GM18507 (cell line): ENCODE measurements at regions not wholly inside any gene's neighbourhood (a gene's known extent, or its start where the extent isn't known, plus 50 kb on each side); places are given as distances from the start of the nearest gene placed in this dataset.

Experiments used
- DNase-seq: peaks from one replicate; pipeline ENCODE4 v3.0.0; 2011; ENCODE audit warnings: low read depth; ENCODE audit not compliant: insufficient read length; ENCODE audit errors: extremely low spot score
- FAIRE-seq: peaks from 2 replicates; lab custom pipeline; 2011; peaks lifted over from hg19 to GRCh38; lab: Jason Lieb, UNC

DNA sequence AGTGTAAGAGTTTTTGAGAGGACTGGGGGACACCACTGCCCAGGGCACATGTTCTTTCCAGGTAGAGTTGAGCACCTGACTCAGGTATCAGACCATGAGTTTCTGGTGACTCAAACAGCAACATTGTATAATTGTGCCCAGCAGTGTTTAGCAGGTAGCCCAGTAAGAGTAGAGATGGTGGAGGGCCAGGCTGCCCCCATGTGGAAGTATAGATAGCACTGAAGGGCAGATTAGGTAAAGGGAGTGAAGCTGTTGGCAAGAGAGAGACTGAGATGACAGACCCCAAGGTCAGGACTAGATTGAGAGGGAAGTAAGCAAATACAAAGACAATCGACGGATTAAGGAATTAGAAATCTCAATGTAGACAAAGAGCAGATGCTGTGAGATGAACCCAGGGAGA is 74.6 kb downstream of the TRIM42 start:
- DNase-seq (no peak), FAIRE-seq (no peak)

DNA sequence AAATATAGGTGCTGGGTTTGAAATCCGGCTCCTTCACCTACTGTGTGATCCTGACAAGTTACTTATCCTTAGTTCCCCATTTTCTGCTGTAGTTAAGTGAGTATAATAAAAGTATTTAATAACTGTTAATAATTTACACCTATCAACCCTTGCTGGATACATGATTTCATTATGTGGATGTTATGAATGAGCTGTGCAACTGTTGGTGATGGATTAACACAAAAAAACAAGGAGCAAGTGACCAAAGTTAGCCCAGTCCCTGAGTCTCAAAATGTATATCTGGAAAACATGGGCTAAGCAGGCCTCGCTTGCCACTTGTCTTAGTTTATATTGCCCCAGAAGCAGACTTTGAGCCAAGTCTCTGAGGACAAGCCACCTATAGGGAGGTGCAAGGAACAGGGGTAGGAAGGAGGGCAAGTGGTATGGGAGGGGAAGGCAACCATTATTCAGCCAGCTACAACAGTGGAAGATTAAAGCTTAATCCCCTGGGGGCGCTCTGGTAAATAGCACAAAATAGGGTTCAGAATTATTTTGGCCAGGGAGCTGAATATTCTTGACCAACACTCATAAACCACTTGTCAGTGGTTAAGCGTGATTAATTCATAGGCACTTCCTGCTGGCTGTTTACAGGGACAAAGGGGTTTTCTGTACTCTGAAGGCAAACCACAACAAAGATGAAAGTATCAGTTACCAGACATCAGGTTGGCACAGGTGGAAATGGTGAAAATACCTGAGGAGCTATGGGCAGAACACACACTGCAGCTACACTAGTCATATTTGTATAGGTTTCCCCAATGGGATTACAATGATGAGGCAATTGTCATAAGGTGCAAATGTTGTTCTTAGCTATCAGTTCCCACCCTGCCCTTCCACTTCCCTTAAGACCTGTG is 76.2 kb downstream of the TRIM42 start:
- peak; percentile 14 for DNase-seq
- peak; percentile 92 for FAIRE-seq

- DNase-seq (no peak), FAIRE-seq (no peak)
Observed at GRCh38 chr3:140754936-140755335, 77.1 kb downstream of the TRIM42 start.

DNA sequence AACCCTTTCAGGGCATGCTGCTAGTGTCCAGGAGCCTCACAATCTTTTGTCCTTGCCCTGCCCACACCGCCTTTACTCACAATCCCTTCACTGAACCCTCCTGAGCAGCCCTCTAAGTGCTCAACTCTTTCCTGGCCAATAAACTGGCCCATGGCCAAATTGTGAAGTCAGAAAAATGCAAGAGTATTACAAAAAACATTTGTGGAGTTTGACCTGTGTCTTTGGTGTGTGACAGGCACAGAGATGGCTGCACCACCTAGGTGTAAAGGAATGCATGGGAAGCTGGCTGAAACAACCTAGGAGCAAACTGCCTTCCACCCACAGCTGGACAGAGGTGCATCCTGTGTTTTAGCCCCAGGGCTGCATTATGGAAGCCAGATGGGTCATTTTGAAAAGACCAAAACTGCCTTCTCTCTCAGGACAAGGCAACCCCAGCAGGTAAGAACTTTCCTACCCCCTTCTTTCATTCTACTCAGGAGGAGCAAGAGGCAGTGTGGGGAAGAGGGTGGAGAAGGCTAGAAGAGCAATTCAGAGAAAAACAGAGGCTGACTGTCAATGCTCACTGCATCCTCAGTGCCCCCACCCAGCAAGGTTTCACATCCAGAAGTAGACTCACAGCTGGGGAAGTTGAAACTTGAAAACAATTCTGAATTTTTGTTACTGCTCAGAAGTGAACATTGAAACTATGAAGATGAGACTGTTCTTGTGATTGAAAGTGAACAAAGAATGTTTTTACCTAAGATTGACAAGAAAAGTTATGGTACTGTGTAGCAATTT is 78.6 kb downstream of the TRIM42 start:
- peak; percentile 82 for FAIRE-seq
- no peak for DNase-seq

DNA sequence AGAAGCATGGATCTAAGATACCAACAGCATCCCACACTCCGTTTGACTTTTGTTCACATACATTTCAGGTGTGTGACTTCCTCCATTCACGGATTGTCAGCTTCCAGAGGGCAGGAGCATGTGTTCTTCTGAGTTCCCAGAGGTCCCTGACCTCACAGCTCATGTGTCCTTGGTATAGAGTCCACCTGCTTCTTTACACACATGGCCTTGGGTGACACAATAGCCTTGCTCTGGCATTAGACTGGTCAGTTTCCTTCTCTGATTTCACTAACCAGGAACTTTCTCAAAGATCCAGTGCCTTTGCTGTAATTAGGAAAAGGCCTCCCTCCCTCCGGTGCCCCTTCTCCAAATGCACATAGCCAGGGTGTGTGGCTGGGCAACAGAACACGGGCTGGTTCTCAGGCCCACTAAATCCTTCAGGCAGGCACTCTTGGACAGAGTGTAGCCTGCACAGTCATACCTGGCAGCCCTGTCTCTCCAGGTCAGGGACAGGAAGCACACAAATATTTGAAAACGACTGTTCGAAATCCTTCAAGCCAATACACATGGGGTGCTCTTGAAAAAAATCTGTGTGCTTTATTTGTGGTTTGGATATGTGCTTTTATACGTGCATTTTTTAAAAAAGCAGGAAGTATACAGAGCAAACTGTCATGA is 81.1 kb downstream of the TRIM42 start:
- DNase-seq (no peak), FAIRE-seq (peak; percentile 15)

DNA sequence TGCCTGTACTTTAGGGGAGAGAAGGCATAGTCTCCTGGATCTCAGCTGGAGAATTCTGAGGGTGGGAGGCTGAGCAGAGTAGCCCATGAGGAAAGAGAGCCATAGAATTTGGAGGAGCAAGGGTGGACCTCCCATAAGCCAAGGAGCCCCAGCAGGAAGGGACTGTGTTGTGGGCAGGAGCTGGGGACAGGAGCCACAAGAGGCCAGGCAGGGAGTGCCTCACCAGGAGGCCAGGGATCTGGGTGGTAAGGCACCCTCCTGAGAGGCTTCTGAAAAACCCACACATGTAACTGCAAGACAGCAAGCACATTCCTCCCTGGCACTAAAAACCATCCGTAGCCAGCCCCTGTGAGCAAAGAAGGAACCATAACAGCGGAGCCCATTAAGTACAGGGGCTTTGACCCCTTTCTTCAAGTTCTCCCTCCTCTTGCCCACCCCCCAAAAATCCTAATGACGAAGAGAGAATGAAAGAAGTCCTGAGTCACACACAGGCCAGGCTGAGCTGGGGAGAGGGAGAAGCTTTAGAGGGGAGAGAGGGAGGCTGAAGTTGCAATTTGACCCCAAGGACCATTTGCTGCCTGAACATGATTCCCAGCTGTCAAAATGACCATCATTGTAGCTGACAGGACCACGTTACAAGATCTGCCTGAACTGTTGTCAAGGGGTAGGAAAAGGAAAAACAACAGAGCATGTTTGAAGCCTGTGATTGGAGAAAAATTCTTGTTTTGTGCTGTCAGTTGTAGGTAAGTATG is 82.6 kb downstream of the TRIM42 start:
- FAIRE-seq (no peak), DNase-seq (no peak)

DNA sequence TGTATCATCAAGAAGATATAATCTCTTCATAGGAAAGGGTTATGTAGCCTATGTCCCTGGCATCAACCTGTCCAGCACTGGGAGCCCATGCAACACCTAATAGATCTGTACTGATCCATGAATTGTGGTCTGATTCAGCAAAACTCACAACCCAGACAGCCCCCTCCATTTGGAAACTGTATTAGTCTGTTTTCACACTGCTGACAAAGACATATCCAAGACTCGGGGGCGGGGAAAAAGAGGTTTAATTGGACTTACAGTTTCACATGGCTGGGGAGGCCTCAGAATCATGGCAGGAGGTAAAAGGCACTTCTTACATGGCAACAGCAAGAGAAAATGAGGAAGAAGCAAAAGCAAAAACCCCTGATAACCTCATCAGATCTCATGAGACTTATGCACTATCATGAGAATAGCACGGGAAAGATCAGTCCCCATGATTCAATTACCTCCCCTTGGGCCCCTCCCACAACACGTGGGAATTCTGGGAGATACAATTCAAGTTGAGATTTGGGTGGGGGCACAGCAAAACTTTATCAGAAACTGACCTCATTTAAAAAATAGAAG is 83.3 kb downstream of the TRIM42 start:
- FAIRE-seq (no peak), DNase-seq (no peak)

- FAIRE-seq (no peak), DNase-seq (no peak)
Observed at GRCh38 chr3:140762746-140763145, 84.9 kb downstream of the TRIM42 start.

DNA sequence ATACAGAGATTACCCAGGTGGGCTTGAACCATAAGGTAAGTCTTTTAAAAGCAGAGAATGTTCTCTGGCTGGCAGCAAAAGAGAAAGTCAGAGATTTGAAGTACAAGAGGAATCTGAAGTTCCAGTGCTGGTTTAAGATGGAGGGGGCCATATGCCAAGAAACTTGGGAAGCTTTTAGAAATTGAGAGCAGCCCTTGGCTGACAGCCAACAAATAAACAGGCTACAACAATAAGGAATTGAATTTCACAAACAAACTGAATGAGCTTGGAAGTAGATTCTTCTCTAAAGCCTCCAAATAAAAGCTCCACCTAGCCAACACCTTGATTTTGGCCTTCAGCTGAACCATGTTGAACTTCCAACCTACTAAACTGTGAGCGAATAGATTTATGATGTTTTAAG is 85.7 kb downstream of the TRIM42 start:
- DNase-seq = no peak
- FAIRE-seq = no peak

- DNase-seq (no peak), FAIRE-seq (no peak)
Observed at GRCh38 chr3:140765246-140765645, 87.4 kb downstream of the TRIM42 start.

DNA sequence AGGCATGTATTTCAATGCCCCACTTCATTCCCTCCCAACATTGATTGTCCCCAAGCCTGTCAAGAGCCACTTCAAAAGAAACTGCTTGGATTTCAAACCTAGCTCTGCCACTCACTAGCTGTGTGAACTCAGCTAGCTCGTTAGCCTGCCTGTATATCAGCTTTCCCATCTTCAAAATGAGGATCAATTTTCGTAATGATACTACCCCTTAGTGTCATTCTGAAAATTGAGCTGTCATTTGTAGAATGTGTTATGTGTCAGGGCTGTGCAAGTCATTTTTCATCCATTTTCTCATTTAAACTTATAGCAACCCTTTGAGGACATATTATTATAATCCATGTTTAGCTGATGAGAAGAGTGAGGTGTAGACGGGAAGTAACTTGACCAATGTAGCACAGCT is 88.6 kb downstream of the TRIM42 start:
- no peak for DNase-seq
- no peak for FAIRE-seq

- FAIRE-seq = no peak
- DNase-seq = no peak
Observed at GRCh38 chr3:140767566-140767965, 89.7 kb downstream of the TRIM42 start.

DNA sequence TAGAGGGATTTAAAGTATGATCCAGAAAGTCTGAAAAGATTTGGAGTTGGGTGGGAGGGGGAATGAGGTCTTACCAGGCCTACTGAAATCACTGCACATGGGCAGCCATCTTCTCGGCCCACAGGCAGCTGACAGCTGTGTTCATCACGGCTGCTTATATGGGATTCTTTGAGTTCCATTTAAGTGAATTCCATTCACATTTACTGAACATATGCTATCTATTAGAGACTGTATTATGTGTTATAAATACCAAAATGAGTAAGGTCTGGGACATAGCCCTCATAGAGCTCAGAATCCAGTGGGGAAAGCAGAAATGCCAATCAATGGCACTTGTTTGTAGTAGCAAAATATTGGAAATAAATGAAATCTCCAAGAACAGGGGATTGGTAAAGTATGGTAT is 91.1 kb downstream of the TRIM42 start:
- DNase-seq = no peak
- FAIRE-seq = no peak

- FAIRE-seq (no peak), DNase-seq (no peak)
Observed at GRCh38 chr3:140769951-140770350, 92.1 kb downstream of the TRIM42 start.

GRCh38 chr3:140770977-140771667 is 93.3 kb downstream of the TRIM42 start:
- no peak for DNase-seq
- no peak for FAIRE-seq

GRCh38 chr3:140777631-140778233 is 99.9 kb downstream of the TRIM42 start:
- no peak for DNase-seq
- FAIRE-seq = no peak

GRCh38 chr3:140791368-140791767 is 113.5 kb downstream of the TRIM42 start:
- no peak for FAIRE-seq

GRCh38 chr3:140794507-140794906 is 116.6 kb downstream of the TRIM42 start:
- no peak for FAIRE-seq
- DNase-seq = no peak

More at GRCh38 chr3:140791368-140791767, 113.5 kb downstream of the TRIM42 start:
- no peak for DNase-seq
